SU-DHL-6 (cell line): ENCODE measurements at regions not wholly inside any gene's neighbourhood (a gene's known extent, or its start where the extent isn't known, plus 50 kb on each side); places are given as distances from the start of the nearest gene placed in this dataset.
"Not testable (repeated sequence)": the region's sequence is repeated elsewhere in the genome, so short reads cannot be mapped to it uniquely, and the experiment has no call there.

Source experiments
- H2AFZ ChIP-seq: fragments of 200-600 bp; sonication (generic); 2 replicates; pipeline ENCODE4 v1.6.1; 2014; ENCODE audit warnings: low read depth, mild to moderate bottlenecking, moderate library complexity, mixed read lengths, antibody characterized with exemption, low read length; ENCODE audit not compliant: severe bottlenecking
- H3F3A ChIP-seq: fragments of 200-600 bp; shearing (Covaris generic); 2 replicates; pipeline ENCODE4 v1.6.0; 2016; ENCODE audit warnings: antibody characterized with exemption, mild to moderate bottlenecking; ENCODE audit not compliant: insufficient read depth
- H3K27ac ChIP-seq: fragments of 200-600 bp; sonication (generic); 2 replicates; pipeline ENCODE4 v1.5.1; 2016; ENCODE audit warnings: low read depth, mild to moderate bottlenecking, low read length, moderate library complexity, mixed read lengths
- H3K27me3 ChIP-seq: fragments of 200-600 bp; sonication (generic), shearing (Covaris generic); 2 replicates; pipeline ENCODE4 v1.6.0; 2014; ENCODE audit warnings: mild to moderate bottlenecking, low read length
- H3K36me3 ChIP-seq: fragments of 200-600 bp; sonication (generic); 2 replicates; pipeline ENCODE4 v1.6.1; 2014; ENCODE audit warnings: mild to moderate bottlenecking, low read length, mixed read lengths
- H3K4me2 ChIP-seq: fragments of 300-600, 200-600 bp; shearing (Covaris generic), sonication (generic); 2 replicates; pipeline ENCODE4 v1.6.0; 2014; ENCODE audit warnings: low read length, low read depth, mild to moderate bottlenecking; ENCODE audit not compliant: poor library complexity, severe bottlenecking
- H3K4me3 ChIP-seq: fragments of 200-600 bp; sonication (generic); 2 replicates; pipeline ENCODE4 v1.5.1; 2014; ENCODE audit warnings: antibody characterized with exemption, low read length, mild to moderate bottlenecking, mixed read lengths; ENCODE audit not compliant: insufficient read depth, poor library complexity, severe bottlenecking
- H3K79me2 ChIP-seq: fragments of 200-600 bp; sonication (generic); 2 replicates; pipeline ENCODE4 v1.6.1; 2014; ENCODE audit warnings: mild to moderate bottlenecking, low read length, moderate library complexity; ENCODE audit not compliant: insufficient read depth
- H3K9ac ChIP-seq: fragments of 200-600 bp; sonication (generic); 2 replicates; pipeline ENCODE4 v1.7.0; 2014; ENCODE audit warnings: mild to moderate bottlenecking, low read length
- H3K9me2 ChIP-seq: fragments of 200-600 bp; sonication (generic); replicated peaks from 2 replicates; pipeline ENCODE4 v1.6.1; 2014; ENCODE audit warnings: low read length; ENCODE audit not compliant: insufficient read depth
- H3K9me3 ChIP-seq: fragments of 200-600 bp; sonication (generic); 2 replicates; pipeline ENCODE4 v1.6.1; 2014; ENCODE audit warnings: low read length, mixed read lengths; ENCODE audit not compliant: insufficient read depth
- H4K20me1 ChIP-seq: fragments of 200-600 bp; sonication (generic); 2 replicates; pipeline ENCODE4 v1.6.1; 2014; ENCODE audit warnings: low read depth, mild to moderate bottlenecking, antibody characterized with exemption, low read length, moderate library complexity, mixed read lengths
- CTCF ChIP-seq: fragments of 200-600 bp; sonication (generic); IDR thresholded peaks from one replicate; pipeline ENCODE4 v1.5.1; 2017; ENCODE audit warnings: antibody characterized with exemption, mild to moderate bottlenecking, low read length, moderate library complexity; ENCODE audit not compliant: insufficient read depth, poor library complexity, severe bottlenecking
- EZH2phosphoT487 ChIP-seq: fragments of 200-600 bp; sonication (generic), shearing (Covaris generic); conservative IDR thresholded peaks from 2 replicates; pipeline ENCODE4 v1.6.1; 2018; ENCODE audit warnings: mild to moderate bottlenecking, antibody characterized with exemption, low read length, moderate library complexity, mixed read lengths

- no peaks in the 10 kb centered on the region for H3K36me3 ChIP-seq
- no peaks in the 10 kb centered on the region for H3F3A ChIP-seq
- no peak overlapping the region for H3K4me3 ChIP-seq
- no peaks in the 10 kb centered on the region for H3K27me3 ChIP-seq
- H3K9me2 ChIP-seq: no peaks in the 10 kb centered on the region
- no peaks in the 10 kb centered on the region for H3K9me3 ChIP-seq
- no peaks in the 10 kb centered on the region for H4K20me1 ChIP-seq
- H3K4me2 ChIP-seq: no peak overlapping the region
- H3K27ac ChIP-seq: no peak overlapping the region
- TF ChIP-seq CTCF (no peak), EZH2phosphoT487 (no peak)
- no peaks in the 10 kb centered on the region for H3K79me2 ChIP-seq
- H3K9ac ChIP-seq: no peak overlapping the region
- H2AFZ ChIP-seq: no peak overlapping the region
Observed at GRCh38 chr4:117156806-117157205, 71.4 kb upstream of the TRAM1L1 start.

DNA sequence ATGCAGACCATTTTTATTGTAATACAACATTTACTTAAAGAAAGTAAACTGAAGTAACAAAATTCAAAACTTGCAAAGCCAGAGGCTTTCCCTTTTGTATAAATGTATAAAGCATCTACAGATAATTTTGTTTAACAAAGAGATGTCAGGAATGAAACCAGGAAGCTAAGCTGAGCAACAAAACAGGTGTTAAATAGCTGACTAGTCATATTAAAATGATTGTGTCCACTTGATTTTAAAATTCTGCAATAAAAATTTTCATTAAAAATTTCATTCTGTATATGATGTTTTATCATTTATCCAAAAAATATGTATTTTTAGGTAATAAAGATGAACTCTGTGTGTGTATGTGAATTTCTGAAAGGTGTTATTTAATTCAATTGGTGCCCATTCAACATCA lies 72.0 kb upstream of the TRAM1L1 start:
- Histone ChIP-seq H4K20me1 (no peaks in the 10 kb centered on the region), H3K4me3 (no peak overlapping the region), H2AFZ (no peak overlapping the region), H3K36me3 (no peaks in the 10 kb centered on the region), H3F3A (no peaks in the 10 kb centered on the region), H3K9ac (no peak overlapping the region), H3K9me3 (no peaks in the 10 kb centered on the region), H3K27me3 (no peaks in the 10 kb centered on the region), H3K9me2 (no peaks in the 10 kb centered on the region), H3K27ac (no peak overlapping the region), H3K79me2 (no peaks in the 10 kb centered on the region), H3K4me2 (no peak overlapping the region)
- TF ChIP-seq EZH2phosphoT487 (no peak), CTCF (no peak)

GRCh38 chr4:117162976-117163375 lies 77.6 kb upstream of the TRAM1L1 start:
- Histone ChIP-seq H3K4me3 (no peak overlapping the region), H2AFZ (no peak overlapping the region), H3K4me2 (no peak overlapping the region), H3K9ac (no peak overlapping the region), H3K9me3 (no peaks in the 10 kb centered on the region), H3K27me3 (no peaks in the 10 kb centered on the region), H3K36me3 (no peaks in the 10 kb centered on the region), H3K9me2 (no peaks in the 10 kb centered on the region), H3K27ac (no peak overlapping the region), H3F3A (no peaks in the 10 kb centered on the region), H3K79me2 (no peaks in the 10 kb centered on the region), H4K20me1 (no peaks in the 10 kb centered on the region)
- TF ChIP-seq CTCF (no peak), EZH2phosphoT487 (no peak)

DNA sequence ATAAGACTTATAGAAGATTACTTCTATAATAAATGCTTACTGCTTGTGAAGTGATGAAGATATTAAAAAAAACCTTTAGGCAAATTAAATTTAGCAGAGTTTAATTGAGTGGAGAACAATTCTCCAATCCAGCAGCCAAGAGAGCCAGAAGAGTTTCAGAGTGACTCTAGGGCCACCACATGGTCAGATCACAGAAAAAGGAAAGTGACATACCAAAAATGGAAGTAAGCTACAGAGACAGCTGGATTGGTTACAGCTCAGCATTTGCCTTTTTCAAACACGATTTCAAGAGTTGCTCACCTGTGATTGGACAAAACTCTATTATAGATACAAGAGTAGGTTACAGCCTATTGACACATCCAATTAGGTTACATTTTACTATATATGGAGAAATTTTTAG lies 79.0 kb upstream of the TRAM1L1 start:
- Histone ChIP-seq H3K4me3 (no peak overlapping the region), H3K4me2 (no peak overlapping the region), H3K9ac (no peak overlapping the region), H2AFZ (peak overlapping the region; percentile 41), H3K27me3 (no peaks in the 10 kb centered on the region), H4K20me1 (no peaks in the 10 kb centered on the region), H3K36me3 (no peaks in the 10 kb centered on the region), H3K9me3 (no peaks in the 10 kb centered on the region), H3K27ac (no peak overlapping the region), H3K79me2 (no peaks in the 10 kb centered on the region), H3K9me2 (no peaks in the 10 kb centered on the region), H3F3A (no peaks in the 10 kb centered on the region)
- no peak for TF ChIP-seq CTCF
- no peak for TF ChIP-seq EZH2phosphoT487

DNA sequence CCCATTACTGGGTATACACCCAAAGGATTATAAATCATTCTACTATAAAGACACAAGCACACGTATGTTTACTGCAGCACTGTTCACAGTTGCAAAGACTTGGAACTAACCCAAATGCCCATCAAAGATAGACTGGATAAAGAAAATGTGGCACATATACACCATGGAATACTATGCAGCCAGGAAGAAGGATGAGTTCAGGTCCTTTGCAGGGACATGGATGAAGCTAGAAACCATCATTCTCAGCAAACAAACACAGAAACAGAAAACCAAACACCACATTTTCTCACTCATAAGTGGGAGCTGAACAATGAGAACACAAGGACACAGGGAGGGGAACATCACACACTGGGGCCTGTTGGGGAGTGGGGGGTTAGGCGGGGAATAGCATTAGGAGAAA lies 90.0 kb upstream of the TRAM1L1 start:
- H4K20me1 ChIP-seq, H3K9ac ChIP-seq, H3F3A ChIP-seq, H2AFZ ChIP-seq, H3K36me3 ChIP-seq, H3K9me3 ChIP-seq, H3K9me2 ChIP-seq, H3K27me3 ChIP-seq, H3K4me2 ChIP-seq, H3K27ac ChIP-seq, H3K4me3 ChIP-seq, H3K79me2 ChIP-seq: not testable (repeated sequence)
